Skeletal muscle tissue (tissue), 3 donors: ENCODE measurements at regions not wholly inside any gene's neighbourhood (a gene's known extent, or its start where the extent isn't known, plus 50 kb on each side); places are given as distances from the start of the nearest gene placed in this dataset.
A peak's percentile ranks its signal among the peaks of the same experiment; 100 is the strongest.

Source experiments
- H3K27ac ChIP-seq: one replicate; pipeline ENCODE4 v1.7.0; 2013; ENCODE audit warnings: mild to moderate bottlenecking, low read depth, low read length, inconsistent platforms
- H3K27me3 ChIP-seq, 3 donors: one replicate each; pipeline ENCODE4 v1.7.0; 2013; ENCODE audit warnings: low read length in 3 of 3; ENCODE audit not compliant: control insufficient read depth in 3 of 3, insufficient read depth in 3 of 3
- H3K36me3 ChIP-seq, 3 donors: one replicate each; pipeline ENCODE4 v1.7.0; 2013; ENCODE audit warnings: low read length in 3 of 3; ENCODE audit not compliant: control insufficient read depth in 3 of 3, insufficient read depth in 3 of 3
- H3K4me1 ChIP-seq, 3 donors: one replicate each; pipeline ENCODE4 v1.7.0; 2013; ENCODE audit warnings: low read length in 3 of 3, mild to moderate bottlenecking in 3 of 3; ENCODE audit not compliant: control insufficient read depth in 3 of 3, insufficient read depth in 3 of 3
- H3K4me3 ChIP-seq, 3 donors: one replicate each; pipeline ENCODE4 v1.7.0; 2013; ENCODE audit warnings: low read length in 3 of 3
- H3K9ac ChIP-seq, 3 donors: one replicate each; pipeline ENCODE4 v1.7.0; 2013; ENCODE audit warnings: low read length in 3 of 3, mild to moderate bottlenecking in 3 of 3, moderate library complexity in 2 of 3, low read depth in 1 of 3
- H3K9me3 ChIP-seq, 3 donors: one replicate each; pipeline ENCODE4 v1.7.0; 2013; ENCODE audit warnings: low read length in 3 of 3; ENCODE audit not compliant: control insufficient read depth in 3 of 3
- donor health status: Osteomylitis.

GRCh38 chr17:72024457-72024856 is 96.4 kb upstream of the SOX9 start:
- Histone ChIP-seq H3K9ac (no peak overlapping the region), H3K36me3 (no peaks in the 10 kb centered on the region), H3K4me1 (no peaks in the 10 kb centered on the region), H3K9me3 (no peaks in the 10 kb centered on the region), H3K27me3 (peaks cover 0 to 7% (median 2%) of the 10 kb centered on the region in 3 donors), H3K4me3 (no peak overlapping the region), H3K27ac (no peak overlapping the region)

DNA sequence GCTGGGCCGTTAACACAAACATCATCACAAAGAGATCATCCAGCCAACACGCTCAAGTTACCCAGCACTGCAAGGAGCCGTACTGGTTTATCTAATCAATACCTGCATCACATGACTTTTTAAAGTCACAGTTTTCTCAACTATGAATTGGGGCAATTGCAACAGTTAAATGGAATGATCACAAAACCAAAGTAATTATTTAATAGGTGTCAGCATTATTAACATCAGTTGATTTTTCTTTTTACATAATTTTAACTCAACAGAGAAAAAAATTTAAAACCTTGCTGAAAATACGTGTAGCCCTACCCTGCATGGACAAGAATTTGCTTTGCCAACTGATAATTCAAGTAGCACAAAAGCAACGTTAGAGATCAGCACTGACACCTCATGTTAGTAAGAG is 95.7 kb upstream of the SOX9 start:
- peaks cover 0 to 7% (median 2%) of the 10 kb centered on the region in 3 donors for H3K27me3 ChIP-seq
- no peak overlapping the region for H3K4me3 ChIP-seq
- no peak overlapping the region for H3K27ac ChIP-seq
- no peaks in the 10 kb centered on the region for H3K4me1 ChIP-seq
- H3K36me3 ChIP-seq = no peaks in the 10 kb centered on the region
- H3K9me3 ChIP-seq = no peaks in the 10 kb centered on the region
- no peak overlapping the region for H3K9ac ChIP-seq

- Histone ChIP-seq H3K36me3 (no peaks in the 10 kb centered on the region), H3K9me3 (no peaks in the 10 kb centered on the region), H3K27ac (no peak overlapping the region), H3K4me3 (peak overlapping the region; percentile 70 to 76 (median 76)), H3K9ac (peak overlapping the region; percentile 23 to 71 (median 50)), H3K4me1 (peaks cover 0 to 4% (median 0%) of the 10 kb centered on the region in 3 donors), H3K27me3 (peaks cover 0 to 7% (median 2%) of the 10 kb centered on the region in 3 donors)
Observed at GRCh38 chr17:72030067-72030899, 90.5 kb upstream of the SOX9 start.

- H3K4me3 ChIP-seq = no peak overlapping the region
- H3K9me3 ChIP-seq = no peaks in the 10 kb centered on the region
- H3K27ac ChIP-seq = no peak overlapping the region
- peaks cover 0 to 4% (median 0%) of the 10 kb centered on the region in 3 donors for H3K4me1 ChIP-seq
- no peak overlapping the region for H3K9ac ChIP-seq
- H3K36me3 ChIP-seq = no peaks in the 10 kb centered on the region
- H3K27me3 ChIP-seq = peaks cover 0 to 3% (median 2%) of the 10 kb centered on the region in 3 donors
Observed at GRCh38 chr17:72031219-72031884, 89.5 kb upstream of the SOX9 start.

GRCh38 chr17:72033334-72033733 is 87.5 kb upstream of the SOX9 start:
- Histone ChIP-seq H3K27me3 (peaks cover 0 to 2% (median 0%) of the 10 kb centered on the region in 3 donors), H3K4me1 (peaks cover 0 to 4% (median 0%) of the 10 kb centered on the region in 3 donors), H3K4me3 (no peak overlapping the region), H3K36me3 (no peaks in the 10 kb centered on the region), H3K9ac (no peak overlapping the region), H3K27ac (no peak overlapping the region), H3K9me3 (no peaks in the 10 kb centered on the region)

GRCh38 chr17:72034000-72034399 is 86.8 kb upstream of the SOX9 start:
- Histone ChIP-seq H3K9me3 (no peaks in the 10 kb centered on the region), H3K27me3 (no peaks in the 10 kb centered on the region)

GRCh38 chr17:72038427-72038826 is 82.4 kb upstream of the SOX9 start:
- no peak overlapping the region for H3K4me3 ChIP-seq
- no peak overlapping the region for H3K9ac ChIP-seq
- H3K36me3 ChIP-seq = no peaks in the 10 kb centered on the region
- no peaks in the 10 kb centered on the region for H3K27me3 ChIP-seq
- no peak overlapping the region for H3K27ac ChIP-seq
- no peaks in the 10 kb centered on the region for H3K9me3 ChIP-seq
- H3K4me1 ChIP-seq = no peaks in the 10 kb centered on the region

More at GRCh38 chr17:72034000-72034399, 86.8 kb upstream of the SOX9 start:
- no peak overlapping the region for H3K4me3 ChIP-seq
- H3K4me1 ChIP-seq = peaks cover 0 to 4% (median 0%) of the 10 kb centered on the region in 3 donors
- H3K9ac ChIP-seq = no peak overlapping the region
- no peaks in the 10 kb centered on the region for H3K36me3 ChIP-seq
- no peak overlapping the region for H3K27ac ChIP-seq

DNA sequence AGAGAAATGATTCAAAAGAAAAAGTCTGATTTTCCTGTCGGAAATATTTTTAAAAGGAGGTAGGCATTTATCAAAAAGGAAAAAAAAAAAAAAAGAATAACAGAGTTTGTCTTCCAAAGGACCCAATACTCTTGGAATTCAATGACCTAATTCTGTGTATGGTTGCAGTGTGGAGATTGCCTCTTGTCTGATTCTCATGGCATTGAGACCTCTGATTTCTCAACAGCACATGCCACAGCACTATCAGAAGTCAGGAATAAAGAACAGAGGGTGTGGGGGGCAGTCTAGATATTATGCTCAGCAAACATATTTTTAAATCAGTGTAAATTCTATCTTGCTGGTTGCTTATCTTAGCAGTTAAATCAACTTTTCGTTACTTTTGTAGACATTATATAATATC is 81.3 kb upstream of the SOX9 start:
- H3K27me3 ChIP-seq = no peaks in the 10 kb centered on the region
- H3K4me1 ChIP-seq = no peaks in the 10 kb centered on the region
- no peaks in the 10 kb centered on the region for H3K36me3 ChIP-seq
- H3K4me3 ChIP-seq = no peak overlapping the region
- no peak overlapping the region for H3K9ac ChIP-seq
- H3K9me3 ChIP-seq = no peaks in the 10 kb centered on the region
- no peak overlapping the region for H3K27ac ChIP-seq

DNA sequence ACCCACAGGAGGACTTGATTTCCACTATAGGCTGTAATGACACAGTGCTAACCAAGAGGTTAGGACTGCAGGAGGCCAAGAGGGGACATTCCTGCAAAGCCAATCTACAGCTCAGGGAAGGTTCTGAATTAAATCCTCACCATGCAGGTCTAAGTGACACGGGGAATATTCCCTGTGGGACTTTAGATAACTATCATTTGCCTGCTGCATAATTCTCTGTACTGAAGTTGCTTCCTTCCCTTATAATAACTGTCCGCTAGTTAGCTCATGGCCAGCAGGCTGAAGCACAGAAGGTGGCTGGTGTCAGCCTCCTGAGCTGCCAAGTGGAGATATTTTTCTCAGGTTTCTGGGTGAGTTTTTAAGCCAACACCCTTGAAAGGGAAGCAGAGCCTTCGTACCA is 74.6 kb upstream of the SOX9 start:
- Histone ChIP-seq H3K36me3 (no peaks in the 10 kb centered on the region), H3K4me3 (no peak overlapping the region), H3K9ac (no peak overlapping the region), H3K27me3 (no peaks in the 10 kb centered on the region), H3K27ac (no peak overlapping the region), H3K4me1 (no peaks in the 10 kb centered on the region), H3K9me3 (no peaks in the 10 kb centered on the region)
